ENCODE measurements at regions not wholly inside any gene's neighbourhood (a gene's known extent, or its start where the extent isn't known, plus 50 kb on each side); places are given as distances from the start of the nearest gene placed in this dataset.

DNA sequence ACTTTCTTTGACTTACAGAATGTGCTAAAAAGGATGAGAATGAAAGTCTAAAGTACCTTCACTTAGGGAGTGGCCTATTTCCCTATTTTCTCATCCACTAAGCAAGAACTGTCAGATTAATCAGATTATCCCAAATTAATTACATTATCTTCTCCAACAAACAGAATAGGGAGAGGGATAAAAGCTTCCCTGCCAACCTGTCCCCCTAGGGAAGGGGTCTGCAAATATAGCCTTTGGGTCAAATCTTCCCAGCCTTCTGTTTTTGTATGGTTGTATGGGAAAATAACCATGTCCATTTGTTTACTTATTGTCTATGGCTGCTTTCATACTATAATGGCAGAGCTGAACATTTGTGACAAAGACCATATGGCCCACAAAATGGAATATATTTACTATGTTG, 57.1 kb upstream of the USP38 start:
- TF ChIP-seq, protein P1, sequence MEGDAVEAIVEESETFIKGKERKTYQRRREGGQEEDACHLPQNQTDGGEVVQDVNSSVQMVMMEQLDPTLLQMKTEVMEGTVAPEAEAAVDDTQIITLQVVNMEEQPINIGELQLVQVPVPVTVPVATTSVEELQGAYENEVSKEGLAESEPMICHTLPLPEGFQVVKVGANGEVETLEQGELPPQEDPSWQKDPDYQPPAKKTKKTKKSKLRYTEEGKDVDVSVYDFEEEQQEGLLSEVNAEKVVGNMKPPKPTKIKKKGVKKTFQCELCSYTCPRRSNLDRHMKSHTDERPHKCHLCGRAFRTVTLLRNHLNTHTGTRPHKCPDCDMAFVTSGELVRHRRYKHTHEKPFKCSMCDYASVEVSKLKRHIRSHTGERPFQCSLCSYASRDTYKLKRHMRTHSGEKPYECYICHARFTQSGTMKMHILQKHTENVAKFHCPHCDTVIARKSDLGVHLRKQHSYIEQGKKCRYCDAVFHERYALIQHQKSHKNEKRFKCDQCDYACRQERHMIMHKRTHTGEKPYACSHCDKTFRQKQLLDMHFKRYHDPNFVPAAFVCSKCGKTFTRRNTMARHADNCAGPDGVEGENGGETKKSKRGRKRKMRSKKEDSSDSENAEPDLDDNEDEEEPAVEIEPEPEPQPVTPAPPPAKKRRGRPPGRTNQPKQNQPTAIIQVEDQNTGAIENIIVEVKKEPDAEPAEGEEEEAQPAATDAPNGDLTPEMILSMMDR (IDR thresholded peaks at IDR 0.05 in 4 of 5, conservative IDR thresholded peaks at IDR 0.05 in 1 of 5), result no peak
- no peak for TF ChIP-seq POLR2A (IDR thresholded peaks at IDR 0.05)

Data from gastrocnemius medialis (tissue), 4 donors.